ENCODE measurements at regions not wholly inside any gene's neighbourhood (a gene's known extent, or its start where the extent isn't known, plus 50 kb on each side); places are given as distances from the start of the nearest gene placed in this dataset.

DNA sequence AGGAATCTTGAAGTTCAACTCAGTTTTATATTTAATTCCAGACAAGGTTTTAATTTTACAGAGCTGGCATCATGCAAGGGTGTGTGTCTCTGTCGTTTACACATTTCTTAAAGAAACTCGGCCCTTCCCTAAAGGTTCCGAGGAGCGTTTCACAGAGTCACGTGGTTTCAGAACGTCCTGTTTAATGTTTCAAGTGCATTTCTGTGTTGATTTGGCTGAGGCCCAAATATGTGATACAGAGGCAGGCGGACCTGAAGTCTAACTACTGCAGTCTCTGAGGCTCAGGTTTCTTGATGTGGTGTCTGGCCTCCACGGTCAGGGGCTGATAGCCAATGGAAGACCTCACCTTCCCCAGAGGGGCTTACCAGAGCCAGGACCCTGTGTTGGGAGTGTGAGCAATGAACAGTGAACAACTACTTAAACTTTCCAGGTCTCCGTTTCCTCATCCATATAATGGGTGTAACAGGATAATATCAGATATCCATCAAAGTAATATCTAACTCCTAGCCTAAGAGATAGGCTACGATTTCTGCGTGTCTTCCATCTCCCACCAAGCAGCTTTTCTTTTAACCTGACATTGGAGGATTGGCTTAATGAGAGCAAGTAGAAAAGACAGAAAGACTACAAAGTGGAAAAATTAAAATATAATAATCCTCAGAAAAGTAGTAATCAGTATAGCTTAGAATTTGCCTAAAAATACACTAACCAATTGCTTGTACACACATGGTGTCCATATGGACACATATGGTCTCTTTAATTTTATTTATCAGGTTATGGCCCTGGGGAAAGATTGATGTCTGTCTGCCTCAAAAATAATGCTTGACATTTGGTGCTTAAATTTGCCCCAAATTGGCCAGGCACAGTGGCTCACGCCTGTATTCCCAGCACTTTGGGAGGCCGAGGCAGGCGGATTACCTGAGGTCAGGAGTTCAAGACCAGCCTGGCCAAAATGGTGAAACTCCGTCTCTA is 50.0 kb upstream of the TRIM2 start:
- WGBS, 2 donors: 45 to 47% methylated on average over 13 to 15 of the region's 15 CpGs
- DNase-seq: peak in 1 of 2 donors; percentile 38
- TF ChIP-seq POLR2A (IDR thresholded peaks at IDR 0.05) (no peak), CTCF (IDR thresholded peaks at IDR 0.05) (no peak), EP300 (IDR thresholded peaks at IDR 0.05) (no peak), POLR2AphosphoS5 (IDR thresholded peaks at IDR 0.05) (no peak)
- Histone ChIP-seq H3K27ac (no peak overlapping the region), H3K4me1 (peaks cover 17 to 31% (median 27%) of the 10 kb centered on the region in 4 donors), H3K4me3 (peak overlapping the region in 3 of 4 donors; percentile 53 to 57 (median 55)), H3K27me3 (no peaks in the 10 kb centered on the region), H3K9me3 (no peaks in the 10 kb centered on the region), H3K36me3 (no peaks in the 10 kb centered on the region)
- ATAC-seq (ENCODE audit: low FRiP score in 2 of 2): peak in 1 of 2 donors; percentile 46

Measured in upper lobe of left lung (tissue), 6 donors.